ENCODE measurements at regions not wholly inside any gene's neighbourhood (a gene's known extent, or its start where the extent isn't known, plus 50 kb on each side); places are given as distances from the start of the nearest gene placed in this dataset.
A peak's percentile ranks its signal among the peaks of the same experiment; 100 is the strongest.

GRCh38 chr5:56496581-56497063, 263.5 kb upstream of the ANKRD55 start:
- H4K20me1 ChIP-seq (ENCODE audit: insufficient read depth): no peaks in the 10 kb centered on the region
- in situ Hi-C loops (cut with MboI): no loop called here
- H3K27ac ChIP-seq: no peak overlapping the region
- H3K79me2 ChIP-seq (ENCODE audit: insufficient read depth): no peaks in the 10 kb centered on the region
- no peaks in the 10 kb centered on the region for H3K36me3 ChIP-seq (ENCODE audit: low read depth)
- no peaks in the 10 kb centered on the region for H3K9me2 ChIP-seq (ENCODE audit: insufficient read depth)
- 72 to 78% methylated on average over 5 of the region's 5 CpGs for WGBS, 2 experiments (ENCODE audit: low coverage in 1 of 2, low lambda C conversion rate in 2 of 2, missing lambda C conversion rate in 2 of 2)
- H3K9ac ChIP-seq: no peak overlapping the region
- no peak overlapping the region for H3K4me3 ChIP-seq
- no peak for TF ChIP-seq EZH2phosphoT487 (IDR thresholded peaks at IDR 0.05; ENCODE audit: insufficient read depth, low read depth)
- no peak for TF ChIP-seq EZH2 (IDR thresholded peaks at IDR 0.05; ENCODE audit: insufficient read depth, poor library complexity, severe bottlenecking)
- H2AFZ ChIP-seq: no peak overlapping the region
- DNase-seq: no peak
- H3F3A ChIP-seq (ENCODE audit: insufficient read depth): no peaks in the 10 kb centered on the region
- H3K4me1 ChIP-seq (ENCODE audit: insufficient read depth): no peaks in the 10 kb centered on the region
- H3K27me3 ChIP-seq (replicated peaks; ENCODE audit: insufficient read depth): peaks cover 9% of the 10 kb centered on the region; the same call in 1 of the 2 replicates
- H3K9me3 ChIP-seq (ENCODE audit: low read depth): no peaks in the 10 kb centered on the region
- H3K4me2 ChIP-seq (ENCODE audit: unreplicated experiment): no peak overlapping the region

GRCh38 chr5:56494300-56494731, 261.2 kb upstream of the ANKRD55 start:
- no peaks in the 10 kb centered on the region for H3K9me3 ChIP-seq (ENCODE audit: low read depth)
- H3K4me3 ChIP-seq: no peak overlapping the region
- no peak overlapping the region for H3K27ac ChIP-seq
- H3K27me3 ChIP-seq (replicated peaks; ENCODE audit: insufficient read depth): peaks cover 21% of the 10 kb centered on the region
- no peak overlapping the region for H3K4me2 ChIP-seq (ENCODE audit: unreplicated experiment)
- in situ Hi-C loops (cut with MboI): no loop called here
- no peak for TF ChIP-seq EZH2 (IDR thresholded peaks at IDR 0.05; ENCODE audit: insufficient read depth, poor library complexity, severe bottlenecking)
- peak; percentile 10 for DNase-seq
- peak overlapping the region; percentile 20; the same call in 1 of the 2 replicates for H2AFZ ChIP-seq
- no peaks in the 10 kb centered on the region for H3K79me2 ChIP-seq (ENCODE audit: insufficient read depth)
- no peaks in the 10 kb centered on the region for H4K20me1 ChIP-seq (ENCODE audit: insufficient read depth)
- WGBS, 2 experiments (ENCODE audit: low coverage in 1 of 2, low lambda C conversion rate in 2 of 2, missing lambda C conversion rate in 2 of 2): 20 to 25% methylated on average over 7 of the region's 7 CpGs
- no peaks in the 10 kb centered on the region for H3K9me2 ChIP-seq (ENCODE audit: insufficient read depth)
- no peaks in the 10 kb centered on the region for H3K4me1 ChIP-seq (ENCODE audit: insufficient read depth)
- H3K9ac ChIP-seq: no peak overlapping the region
- H3F3A ChIP-seq (ENCODE audit: insufficient read depth): no peaks in the 10 kb centered on the region
- no peaks in the 10 kb centered on the region for H3K36me3 ChIP-seq (ENCODE audit: low read depth)

GRCh38 chr5:56493766-56494165, 260.6 kb upstream of the ANKRD55 start:
- no peaks in the 10 kb centered on the region for H4K20me1 ChIP-seq (ENCODE audit: insufficient read depth)
- no peak overlapping the region for H3K27ac ChIP-seq
- no peak for DNase-seq
- no peak overlapping the region for H3K9ac ChIP-seq
- H3K79me2 ChIP-seq (ENCODE audit: insufficient read depth): no peaks in the 10 kb centered on the region
- H3F3A ChIP-seq (ENCODE audit: insufficient read depth): no peaks in the 10 kb centered on the region
- TF ChIP-seq EZH2 (IDR thresholded peaks at IDR 0.05; ENCODE audit: insufficient read depth, poor library complexity, severe bottlenecking) (no peak), EZH2phosphoT487 (IDR thresholded peaks at IDR 0.05; ENCODE audit: insufficient read depth, low read depth) (no peak)
- no peak overlapping the region for H3K4me2 ChIP-seq (ENCODE audit: unreplicated experiment)
- WGBS, 2 experiments (ENCODE audit: low coverage in 1 of 2, low lambda C conversion rate in 2 of 2, missing lambda C conversion rate in 2 of 2): 79 to 80% methylated on average over 7 of the region's 7 CpGs
- H3K4me1 ChIP-seq (ENCODE audit: insufficient read depth): no peaks in the 10 kb centered on the region
- H2AFZ ChIP-seq: no peak overlapping the region
- no peaks in the 10 kb centered on the region for H3K36me3 ChIP-seq (ENCODE audit: low read depth)
- H3K4me3 ChIP-seq: no peak overlapping the region
- no peaks in the 10 kb centered on the region for H3K9me3 ChIP-seq (ENCODE audit: low read depth)
- no peaks in the 10 kb centered on the region for H3K9me2 ChIP-seq (ENCODE audit: insufficient read depth)
- in situ Hi-C loops (cut with MboI): no loop called here
- H3K27me3 ChIP-seq (replicated peaks; ENCODE audit: insufficient read depth): peaks cover 21% of the 10 kb centered on the region

GRCh38 chr5:56493308-56493707, 260.2 kb upstream of the ANKRD55 start:
- Histone ChIP-seq H2AFZ (no peak overlapping the region), H3K4me2 (ENCODE audit: unreplicated experiment) (no peak overlapping the region), H3K9ac (no peak overlapping the region), H3K27ac (no peak overlapping the region), H3K9me3 (ENCODE audit: low read depth) (no peaks in the 10 kb centered on the region), H3F3A (ENCODE audit: insufficient read depth) (no peaks in the 10 kb centered on the region), H3K4me3 (no peak overlapping the region), H3K36me3 (ENCODE audit: low read depth) (no peaks in the 10 kb centered on the region), H3K4me1 (ENCODE audit: insufficient read depth) (no peaks in the 10 kb centered on the region), H3K9me2 (ENCODE audit: insufficient read depth) (no peaks in the 10 kb centered on the region), H3K79me2 (ENCODE audit: insufficient read depth) (no peaks in the 10 kb centered on the region), H3K27me3 (replicated peaks; ENCODE audit: insufficient read depth) (peaks cover 21% of the 10 kb centered on the region), H4K20me1 (ENCODE audit: insufficient read depth) (no peaks in the 10 kb centered on the region)
- no peak for TF ChIP-seq EZH2phosphoT487 (IDR thresholded peaks at IDR 0.05; ENCODE audit: insufficient read depth, low read depth)
- no peak for TF ChIP-seq EZH2 (IDR thresholded peaks at IDR 0.05; ENCODE audit: insufficient read depth, poor library complexity, severe bottlenecking)
- 75 to 86% methylated on average over 6 of the region's 6 CpGs for WGBS, 2 experiments (ENCODE audit: low coverage in 1 of 2, low lambda C conversion rate in 2 of 2, missing lambda C conversion rate in 2 of 2)
- in situ Hi-C loops (cut with MboI): no loop called here
- DNase-seq: no peak

GRCh38 chr5:56492812-56493211, 259.7 kb upstream of the ANKRD55 start:
- Histone ChIP-seq H3K9me3 (ENCODE audit: low read depth) (no peaks in the 10 kb centered on the region), H3K36me3 (ENCODE audit: low read depth) (no peaks in the 10 kb centered on the region), H3K4me3 (no peak overlapping the region), H3K4me2 (ENCODE audit: unreplicated experiment) (no peak overlapping the region), H3K79me2 (ENCODE audit: insufficient read depth) (no peaks in the 10 kb centered on the region), H4K20me1 (ENCODE audit: insufficient read depth) (no peaks in the 10 kb centered on the region), H3K4me1 (ENCODE audit: insufficient read depth) (no peaks in the 10 kb centered on the region), H3K9ac (no peak overlapping the region), H3F3A (ENCODE audit: insufficient read depth) (no peaks in the 10 kb centered on the region), H3K9me2 (ENCODE audit: insufficient read depth) (no peaks in the 10 kb centered on the region), H3K27me3 (replicated peaks; ENCODE audit: insufficient read depth) (peaks cover 21% of the 10 kb centered on the region), H2AFZ (no peak overlapping the region), H3K27ac (no peak overlapping the region)
- 54 to 60% methylated on average over 5 of the region's 5 CpGs for WGBS, 2 experiments (ENCODE audit: low coverage in 1 of 2, low lambda C conversion rate in 2 of 2, missing lambda C conversion rate in 2 of 2)
- no peak for TF ChIP-seq EZH2 (IDR thresholded peaks at IDR 0.05; ENCODE audit: insufficient read depth, poor library complexity, severe bottlenecking)
- no peak for TF ChIP-seq EZH2phosphoT487 (IDR thresholded peaks at IDR 0.05; ENCODE audit: insufficient read depth, low read depth)
- in situ Hi-C loops (cut with MboI): no loop called here
- no peak for DNase-seq

Measured in GM23248 (cell line).